Activated CD4-positive, alpha-beta T cell treated with anti-CD3 and anti-CD28 coated beads for 36 hours (primary cell): ENCODE measurements at regions not wholly inside any gene's neighbourhood (a gene's known extent, or its start where the extent isn't known, plus 50 kb on each side); places are given as distances from the start of the nearest gene placed in this dataset.
"Not testable (repeated sequence)": the region's sequence is repeated elsewhere in the genome, so short reads cannot be mapped to it uniquely, and the experiment has no call there.

Source experiments
- ATAC-seq: fragments of 200-7000 bp; cut with Tn5 transposase; one replicate; pipeline ENCODE4 v1.10.0; 2021; ENCODE audit warnings: mild to moderate bottlenecking, moderate library complexity
- CTCF ChIA-PET: fragments of 350-600 bp; sonication (Branson Sonifier 250); formaldehyde crosslinking; loops from one replicate; lab custom pipeline; 2021; ENCODE audit warnings: antibody characterized with exemption; lab: Charles Lee
- POLR2A ChIA-PET: fragments of 350-600 bp; sonication (Branson Sonifier 250); formaldehyde crosslinking; loops from one replicate; lab custom pipeline; 2021; ENCODE audit warnings: antibody characterized with exemption, inconsistent platforms; lab: Charles Lee
- DNase-seq: peaks from one replicate; pipeline ENCODE4 v3.0.0-alpha.2; 2020
- H3K27ac Mint-ChIP-seq: one replicate; pipeline ENCODE4 v1.8.0; 2021; ENCODE audit warnings: mixed read lengths
- H3K27me3 Mint-ChIP-seq: one replicate; pipeline ENCODE4 v1.8.0; 2021; ENCODE audit warnings: mixed read lengths
- H3K36me3 Mint-ChIP-seq: one replicate; pipeline ENCODE4 v1.8.0; 2021; ENCODE audit warnings: low read depth, mixed read lengths
- H3K4me1 Mint-ChIP-seq: one replicate; pipeline ENCODE4 v1.8.0; 2021; ENCODE audit warnings: mixed read lengths
- H3K4me3 Mint-ChIP-seq: one replicate; pipeline ENCODE4 v1.8.0; 2021; ENCODE audit warnings: mild to moderate bottlenecking, moderate library complexity, mixed read lengths
- H3K9me3 Mint-ChIP-seq: one replicate; pipeline ENCODE4 v1.8.0; 2021; ENCODE audit warnings: low read depth, mixed read lengths
- intact Hi-C, 2 experiments: fragments of 100-400 bp; cut with DNase I in 1 of 2; cut with micrococcal nuclease in 1 of 2; formaldehyde crosslinking; loops; one replicate each; pipeline versions ENCODE4 v1.14.2 to v1.15.1; 2022 to 2024; cut with DNase I, micrococcal nuclease

DNA sequence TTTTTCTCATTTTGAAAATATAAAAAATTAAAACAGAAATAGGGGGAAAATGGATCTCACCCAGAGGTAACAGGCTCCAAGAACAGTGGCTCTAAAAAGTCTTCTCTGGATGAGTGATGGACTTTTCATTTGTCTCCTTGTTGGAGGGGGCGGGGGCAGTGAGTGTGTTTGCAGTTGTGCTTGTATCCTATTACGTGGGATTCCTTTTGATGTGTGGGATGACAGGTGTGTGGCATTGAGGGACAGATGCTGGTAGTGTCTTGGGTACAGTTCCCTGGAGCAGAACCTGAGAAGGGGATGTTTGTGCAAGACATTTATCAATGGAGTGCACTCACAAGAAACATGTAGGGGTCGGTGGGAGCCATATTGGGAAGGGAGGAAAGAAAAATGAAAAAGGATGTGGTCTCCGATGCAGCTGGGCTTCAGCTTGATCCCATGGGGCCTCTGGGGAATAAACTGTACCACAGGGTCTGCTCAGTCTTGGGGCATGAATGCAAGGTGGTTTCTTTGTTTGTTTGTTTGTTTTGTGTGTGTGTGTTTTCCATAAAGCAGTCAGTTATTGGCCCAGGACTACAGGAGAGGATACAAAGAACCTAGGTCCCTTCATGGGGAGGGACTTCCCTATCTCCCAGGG is 120.0 kb upstream of the SLC35G4 start:
- Mint-ChIP-seq H3K9me3 (no peaks in the 10 kb centered on the region), H3K27ac (no peak overlapping the region), H3K4me3 (no peak overlapping the region), H3K4me1 (no peaks in the 10 kb centered on the region), H3K27me3 (no peaks in the 10 kb centered on the region), H3K36me3 (no peaks in the 10 kb centered on the region)
- DNase-seq = no peak
- ATAC-seq = no peak
- CTCF ChIA-PET = no interaction called here
- intact Hi-C loops = no loop called here
- POLR2A ChIA-PET = no interaction called here

DNA sequence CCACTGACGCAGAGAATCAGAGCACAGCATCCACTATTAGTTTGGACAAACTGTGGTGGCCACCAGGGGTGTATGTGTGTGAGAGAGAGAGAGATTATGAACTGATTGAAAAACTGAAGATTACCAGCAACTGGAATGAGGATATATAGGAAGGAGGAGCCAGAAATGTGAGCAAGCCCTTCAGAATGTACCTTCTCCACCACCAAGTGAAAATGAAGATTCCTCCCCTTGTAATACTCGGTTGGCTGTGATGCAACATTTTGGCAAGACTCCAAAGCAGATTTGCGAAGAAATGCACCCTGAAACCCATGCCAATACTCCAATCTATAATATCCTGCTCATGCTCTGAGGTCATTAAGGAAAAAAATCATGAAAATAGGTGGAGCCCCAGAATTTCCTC is 121.2 kb upstream of the SLC35G4 start:
- no peaks in the 10 kb centered on the region for H3K27me3 Mint-ChIP-seq
- no peak overlapping the region for H3K27ac Mint-ChIP-seq
- ATAC-seq (no peak), DNase-seq (no peak)
- no peak overlapping the region for H3K4me3 Mint-ChIP-seq
- no peaks in the 10 kb centered on the region for H3K9me3 Mint-ChIP-seq
- POLR2A ChIA-PET = no interaction called here
- no peaks in the 10 kb centered on the region for H3K36me3 Mint-ChIP-seq
- CTCF ChIA-PET = no interaction called here
- intact Hi-C loops = no loop called here
- H3K4me1 Mint-ChIP-seq = no peaks in the 10 kb centered on the region

DNA sequence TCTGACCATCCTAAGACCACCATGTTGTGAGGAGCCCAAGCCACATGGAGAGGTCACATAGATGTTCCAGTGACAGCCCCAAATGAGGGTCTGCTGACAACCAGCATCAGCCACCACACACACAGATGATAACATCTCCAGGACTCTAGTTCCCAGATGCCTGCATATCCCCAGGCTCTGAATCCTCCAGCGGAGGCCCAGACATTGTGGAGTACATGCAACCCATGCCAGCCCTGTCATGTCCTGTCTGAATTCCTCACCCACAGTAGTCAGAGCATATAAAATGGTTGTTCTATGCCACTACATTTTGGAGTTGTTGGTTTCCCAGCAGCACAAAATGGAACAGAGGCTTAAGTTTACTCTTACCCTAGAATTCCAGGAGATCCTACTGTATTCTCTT is 122.0 kb upstream of the SLC35G4 start:
- DNase-seq (no peak), ATAC-seq (no peak)
- Mint-ChIP-seq H3K4me1 (no peaks in the 10 kb centered on the region), H3K27me3 (no peaks in the 10 kb centered on the region), H3K9me3 (no peaks in the 10 kb centered on the region), H3K27ac (no peak overlapping the region), H3K4me3 (no peak overlapping the region), H3K36me3 (no peaks in the 10 kb centered on the region)
- intact Hi-C loops = no loop called here
- ChIA-PET CTCF (no interaction called here), POLR2A (no interaction called here)

DNA sequence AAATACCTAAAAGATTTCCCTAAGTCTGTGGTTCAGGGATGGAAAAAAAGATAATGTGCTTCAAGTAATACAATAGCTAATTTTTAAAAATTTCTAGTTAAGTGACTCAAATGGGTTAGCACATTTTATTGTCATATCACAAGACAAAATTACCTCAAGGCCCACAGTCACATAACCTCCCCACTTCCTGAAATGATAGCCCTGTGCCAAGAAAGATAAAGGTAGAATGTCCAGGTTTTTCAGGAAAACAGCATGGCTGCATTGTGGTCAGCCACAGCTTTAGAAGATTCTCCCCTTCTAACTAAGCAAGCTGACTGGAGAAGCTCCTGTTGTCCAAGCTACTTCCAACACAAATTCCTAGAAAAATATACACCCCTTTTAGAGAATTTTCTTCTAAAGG is 127.1 kb upstream of the SLC35G4 start:
- no peaks in the 10 kb centered on the region for H3K9me3 Mint-ChIP-seq

DNA sequence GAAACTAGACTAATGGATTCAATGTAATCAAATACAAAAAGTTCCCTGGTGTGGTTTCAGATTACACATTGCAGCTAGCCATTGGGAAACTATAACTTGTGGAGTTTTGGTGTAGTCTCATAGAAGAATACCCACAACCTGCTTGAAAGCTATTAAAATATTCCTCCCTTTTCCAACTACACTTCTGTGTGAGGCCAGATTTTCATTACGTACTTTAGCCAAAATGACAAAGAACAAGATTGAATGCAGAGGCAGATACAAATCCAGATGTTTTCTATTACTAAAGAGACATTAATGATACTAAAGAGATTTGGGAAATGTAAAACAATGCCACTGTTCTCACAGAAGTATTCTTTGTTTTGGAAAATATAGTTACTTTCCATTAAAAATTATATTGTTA is 128.7 kb upstream of the SLC35G4 start:
- no peak overlapping the region for H3K27ac Mint-ChIP-seq
- CTCF ChIA-PET = interaction anchor here (1.4 kb wide), 1 partner anchor 170 kb away, joined by 3 read pairs; no protein-coding TSS in a partner anchor
- peaks cover 13% of the 10 kb centered on the region for H3K27me3 Mint-ChIP-seq
- H3K4me3 Mint-ChIP-seq = no peak overlapping the region
- POLR2A ChIA-PET = no interaction called here
- no peaks in the 10 kb centered on the region for H3K36me3 Mint-ChIP-seq
- H3K9me3 Mint-ChIP-seq = no peaks in the 10 kb centered on the region
- intact Hi-C loops = no loop called here
- DNase-seq (no peak), ATAC-seq (no peak)
- no peaks in the 10 kb centered on the region for H3K4me1 Mint-ChIP-seq

More for the DNA sequence above, 127.1 kb upstream of the SLC35G4 start:
- CTCF ChIA-PET = interaction anchor here (0.6 kb wide), 1 partner anchor 663 kb away, joined by 3 read pairs; no protein-coding TSS in a partner anchor
- ATAC-seq (no peak), DNase-seq (no peak)
- no peak overlapping the region for H3K27ac Mint-ChIP-seq
- no peaks in the 10 kb centered on the region for H3K4me1 Mint-ChIP-seq
- peaks cover 10% of the 10 kb centered on the region for H3K27me3 Mint-ChIP-seq
- H3K4me3 Mint-ChIP-seq = no peak overlapping the region
- no peaks in the 10 kb centered on the region for H3K36me3 Mint-ChIP-seq
- POLR2A ChIA-PET = no interaction called here
- intact Hi-C loops = no loop called here

DNA sequence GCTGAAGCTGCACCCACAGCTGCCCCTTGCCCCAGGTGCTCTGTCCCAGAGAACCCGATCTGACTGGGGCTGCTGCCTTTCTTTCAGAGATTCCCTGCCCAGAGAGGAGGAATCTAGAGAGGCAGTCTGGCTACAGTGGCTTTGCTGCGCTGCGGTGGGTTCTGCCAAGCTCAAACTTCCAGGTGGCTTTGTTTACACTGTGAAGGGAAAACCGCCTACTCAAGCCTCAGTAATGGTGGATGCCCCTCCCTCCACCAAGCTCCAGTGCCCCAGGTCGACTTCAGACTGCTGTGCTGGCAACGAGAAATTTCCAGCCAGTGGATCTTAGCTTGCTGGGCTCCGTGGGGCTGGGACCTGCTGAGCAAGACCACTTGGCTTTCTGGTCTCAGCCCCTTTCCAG is 130.4 kb upstream of the SLC35G4 start:
- CTCF ChIA-PET, H3K9me3 Mint-ChIP-seq, H3K4me1 Mint-ChIP-seq, DNase-seq, intact Hi-C loops, H3K4me3 Mint-ChIP-seq, H3K27ac Mint-ChIP-seq, ATAC-seq, POLR2A ChIA-PET, H3K36me3 Mint-ChIP-seq: not testable (repeated sequence)
- H3K27me3 Mint-ChIP-seq = peaks cover 13% of the 10 kb centered on the region

DNA sequence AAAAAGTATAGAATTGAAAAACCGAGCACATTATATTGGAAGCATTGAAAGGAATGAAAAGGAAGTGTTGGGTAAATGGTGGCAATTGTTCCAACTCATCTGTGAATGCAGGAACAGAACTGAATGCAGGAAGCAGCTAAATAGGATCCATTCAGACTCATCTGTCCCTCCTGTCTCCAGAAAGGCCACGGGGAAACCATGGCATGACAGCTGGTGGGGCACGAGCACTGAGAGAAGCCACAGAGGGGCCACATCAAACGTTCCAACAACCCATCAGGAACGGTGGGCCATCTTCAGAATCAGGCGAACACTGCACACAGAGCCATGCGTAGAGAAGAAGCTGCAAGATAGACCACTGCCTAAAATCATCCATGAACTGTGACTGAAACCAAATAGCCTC is 138.5 kb upstream of the SLC35G4 start:
- POLR2A ChIA-PET = no interaction called here

DNA sequence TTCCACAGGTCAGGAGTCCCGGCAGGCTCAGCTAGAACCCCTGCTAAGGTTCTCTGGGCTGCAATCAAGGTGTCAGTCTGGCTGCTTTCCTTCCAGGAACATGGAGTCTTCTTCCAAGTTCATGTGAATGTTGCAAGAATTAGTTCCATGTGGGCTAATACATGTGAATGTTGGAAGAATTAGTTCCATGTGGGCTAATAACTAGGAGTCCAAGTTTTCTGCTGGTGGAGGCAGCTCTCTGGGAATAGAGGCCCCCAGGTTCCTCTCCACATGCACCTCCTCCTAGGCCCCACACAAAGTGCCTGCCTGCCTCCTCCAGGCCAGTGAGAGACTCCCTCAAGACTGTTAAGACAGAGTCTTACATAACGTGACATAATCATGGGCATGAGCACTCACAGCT is 140.8 kb upstream of the SLC35G4 start:
- Mint-ChIP-seq H3K4me1 (no peaks in the 10 kb centered on the region), H3K36me3 (no peaks in the 10 kb centered on the region), H3K27me3 (peaks cover 2% of the 10 kb centered on the region), H3K27ac (no peak overlapping the region), H3K9me3 (no peaks in the 10 kb centered on the region), H3K4me3 (no peak overlapping the region)
- no peak for DNase-seq
- POLR2A ChIA-PET = no interaction called here
- CTCF ChIA-PET = no interaction called here
- intact Hi-C loops = no loop called here
- no peak for ATAC-seq

More for the DNA sequence above, 138.5 kb upstream of the SLC35G4 start:
- ATAC-seq (no peak), DNase-seq (no peak)
- Mint-ChIP-seq H3K4me1 (no peaks in the 10 kb centered on the region), H3K4me3 (no peak overlapping the region), H3K9me3 (peaks cover 2% of the 10 kb centered on the region), H3K27ac (no peak overlapping the region), H3K27me3 (no peaks in the 10 kb centered on the region), H3K36me3 (no peaks in the 10 kb centered on the region)
- intact Hi-C loops = no loop called here
- CTCF ChIA-PET = no interaction called here

DNA sequence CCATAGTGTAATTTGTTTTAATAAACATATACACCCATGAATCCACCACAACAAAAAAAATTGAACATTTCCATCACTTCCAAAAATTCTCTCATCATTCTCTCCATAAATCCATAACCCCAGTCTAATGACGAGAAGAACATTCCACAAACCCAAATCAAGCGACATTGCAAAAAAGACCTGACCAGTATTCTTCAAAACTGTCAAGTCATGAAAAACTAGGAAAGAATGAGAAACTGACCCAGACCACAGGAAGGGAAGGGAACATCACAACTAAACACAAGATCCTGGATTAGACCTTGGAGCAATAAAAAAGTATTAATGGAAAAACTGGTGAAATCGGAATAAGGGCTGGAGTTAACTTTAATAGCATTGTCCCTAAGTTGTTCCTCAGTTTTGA is 141.3 kb upstream of the SLC35G4 start:
- ChIA-PET CTCF (no interaction called here), POLR2A (no interaction called here)
- H3K9me3 Mint-ChIP-seq = no peaks in the 10 kb centered on the region
- H3K27ac Mint-ChIP-seq = no peak overlapping the region
- intact Hi-C loops = no loop called here
- no peak for DNase-seq
- peaks cover 2% of the 10 kb centered on the region for H3K27me3 Mint-ChIP-seq
- no peaks in the 10 kb centered on the region for H3K36me3 Mint-ChIP-seq
- ATAC-seq = no peak
- H3K4me3 Mint-ChIP-seq = no peak overlapping the region
- H3K4me1 Mint-ChIP-seq = no peaks in the 10 kb centered on the region

DNA sequence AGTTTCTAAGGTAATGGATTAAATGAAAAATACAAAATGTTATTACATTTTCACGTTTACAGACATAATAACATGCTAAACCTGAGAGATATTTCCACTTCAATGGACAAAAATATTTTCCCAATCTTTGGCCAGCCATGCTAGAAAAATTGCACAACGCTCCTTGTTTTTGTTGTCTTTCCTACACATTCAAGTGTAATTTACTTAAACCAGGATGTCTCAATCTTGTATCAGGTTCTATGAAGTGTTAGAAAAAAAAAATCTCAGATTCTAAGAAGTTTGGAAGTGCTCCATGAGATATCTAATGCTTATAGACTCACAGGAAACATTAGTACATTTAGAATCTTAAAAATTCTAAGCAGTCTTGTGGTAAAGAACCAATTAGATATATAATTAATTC is 141.8 kb upstream of the SLC35G4 start:
- ChIA-PET POLR2A (no interaction called here), CTCF (no interaction called here)
- no peaks in the 10 kb centered on the region for H3K4me1 Mint-ChIP-seq
- no peaks in the 10 kb centered on the region for H3K36me3 Mint-ChIP-seq
- no peak for ATAC-seq
- H3K9me3 Mint-ChIP-seq = no peaks in the 10 kb centered on the region
- intact Hi-C loops = no loop called here
- no peak for DNase-seq
- no peak overlapping the region for H3K4me3 Mint-ChIP-seq
- H3K27me3 Mint-ChIP-seq = peaks cover 2% of the 10 kb centered on the region
- H3K27ac Mint-ChIP-seq = no peak overlapping the region

DNA sequence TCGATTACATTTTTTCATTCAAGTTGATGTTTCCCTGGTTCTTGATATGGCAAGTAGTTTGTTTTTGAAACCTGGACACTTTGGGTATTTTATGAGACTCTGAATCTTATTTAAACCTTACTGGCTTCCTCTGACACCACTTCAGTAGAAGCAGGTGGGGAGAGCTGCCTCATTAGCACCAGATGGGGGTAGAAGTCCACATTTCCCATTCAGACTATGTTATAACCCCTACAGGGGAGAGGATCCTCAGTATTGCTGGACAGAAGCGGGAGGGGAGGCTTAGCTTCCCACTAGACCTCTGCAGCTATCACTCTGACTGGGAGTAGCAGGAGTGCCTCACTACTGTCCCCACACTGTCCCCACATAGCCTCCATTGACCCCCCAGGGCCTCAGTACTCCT is 145.3 kb upstream of the SLC35G4 start:
- intact Hi-C loops = no loop called here
- Mint-ChIP-seq H3K27ac (no peak overlapping the region), H3K4me3 (no peak overlapping the region), H3K36me3 (no peaks in the 10 kb centered on the region), H3K4me1 (no peaks in the 10 kb centered on the region), H3K9me3 (no peaks in the 10 kb centered on the region), H3K27me3 (peaks cover 2% of the 10 kb centered on the region)
- ChIA-PET CTCF (no interaction called here), POLR2A (no interaction called here)
- ATAC-seq = no peak
- DNase-seq = no peak

DNA sequence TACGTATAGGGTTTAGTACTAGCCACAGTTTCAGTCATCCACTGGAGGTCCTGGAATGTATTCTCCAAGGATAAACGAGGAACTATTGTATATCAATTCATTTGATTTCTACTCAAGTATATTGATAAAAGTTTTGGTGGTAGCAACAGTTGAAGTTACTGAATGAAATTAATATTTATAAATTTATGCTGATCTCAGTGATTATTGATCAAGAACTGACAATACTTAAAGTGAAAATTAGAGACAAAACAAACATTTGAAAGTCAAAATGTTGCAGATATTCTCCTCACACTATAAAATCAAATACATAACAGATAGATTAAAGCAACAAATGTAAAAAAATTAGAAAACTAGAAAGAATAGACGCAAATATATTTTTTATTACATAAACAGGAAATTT is 150.9 kb upstream of the SLC35G4 start:
- DNase-seq (no peak), ATAC-seq (no peak)
- no peak overlapping the region for H3K27ac Mint-ChIP-seq
- H3K27me3 Mint-ChIP-seq = no peaks in the 10 kb centered on the region
- no peaks in the 10 kb centered on the region for H3K9me3 Mint-ChIP-seq
- H3K4me1 Mint-ChIP-seq = no peaks in the 10 kb centered on the region
- no peaks in the 10 kb centered on the region for H3K36me3 Mint-ChIP-seq
- no peak overlapping the region for H3K4me3 Mint-ChIP-seq
- intact Hi-C loops = no loop called here
- CTCF ChIA-PET = no interaction called here
- POLR2A ChIA-PET = no interaction called here
